Endothelial cell of umbilical vein (primary cell): ENCODE measurements at regions not wholly inside any gene's neighbourhood (a gene's known extent, or its start where the extent isn't known, plus 50 kb on each side); places are given as distances from the start of the nearest gene placed in this dataset.

Experiments used
- BruUV-seq: library from RNA; stranded (reverse); fragments of 400-500 nt; replicated peaks from 2 replicates; lab custom pipeline; 2021; lab: Mats Ljungman, UMichigan
- CTCF ChIA-PET: fragments of 300-600, 350-600 bp; sonication (Branson Sonifier 250); formaldehyde crosslinking; loops from one replicate; lab custom pipeline; 2021; ENCODE audit warnings: antibody characterized with exemption, inconsistent platforms; lab: Charles Lee
- POLR2A ChIA-PET: fragments of 300-600, 350-600 bp; sonication (Branson Sonifier 250); formaldehyde crosslinking; loops from one replicate; lab custom pipeline; 2021; ENCODE audit warnings: antibody characterized with exemption, inconsistent platforms; lab: Charles Lee
- DNase-seq: peaks from one replicate; pipeline ENCODE4 v3.0.0-alpha.2; 2011; ENCODE audit warnings: low read depth, low spot score
- FAIRE-seq: peaks from 2 replicates; lab custom pipeline; 2011; peaks lifted over from hg19 to GRCh38; lab: Jason Lieb, UNC
- H2AFZ ChIP-seq: 2 replicates; pipeline ENCODE4 v1.6.0; 2012; ENCODE audit warnings: low read depth, low read length, control low read depth, inconsistent platforms
- H3K27ac ChIP-seq: 2 replicates; pipeline ENCODE4 v1.5.1; 2011; ENCODE audit warnings: low read depth, mild to moderate bottlenecking, control low read depth, low read length, moderate library complexity; ENCODE audit not compliant: insufficient read depth
- H3K27me3 ChIP-seq, 2 experiments: 2 replicates each; pipeline versions ENCODE4 v1.6.0 to v1.6.1; 2011; ENCODE audit warnings: low read length in 2 of 2, mixed read lengths in 1 of 2; ENCODE audit not compliant: control insufficient read depth in 2 of 2, insufficient read depth in 2 of 2
- H3K36me3 ChIP-seq, 2 experiments: 2 replicates in 1 of 2; 3 replicates in 1 of 2; pipeline ENCODE4 v1.5.1; 2011; ENCODE audit warnings: low read length in 2 of 2, mild to moderate bottlenecking in 1 of 2, moderate library complexity in 1 of 2; ENCODE audit not compliant: control insufficient read depth in 2 of 2, insufficient read depth in 2 of 2; ENCODE audit errors: extremely low read depth in 1 of 2
- H3K4me1 ChIP-seq: 3 replicates; pipeline ENCODE4 v1.5.1; 2011; ENCODE audit warnings: mild to moderate bottlenecking, low read length; ENCODE audit not compliant: control insufficient read depth, insufficient read depth; ENCODE audit errors: extremely low read depth
- H3K4me2 ChIP-seq: 2 replicates; pipeline ENCODE4 v1.6.1; 2011; ENCODE audit warnings: low read length, control low read depth, mixed read lengths; ENCODE audit not compliant: insufficient read depth
- H3K4me3 ChIP-seq, 3 experiments: fragments of 200-600 bp in 1 of 3; sonication (generic), shearing (Covaris generic) in 1 of 3; replicated peaks in 1 of 3; 2 replicates each; pipeline ENCODE4 v1.5.1; 2011 to 2016; ENCODE audit warnings: control low read depth in 3 of 3, low read length in 3 of 3, mild to moderate bottlenecking in 2 of 3, inconsistent platforms in 1 of 3, low read depth in 1 of 3, moderate library complexity in 1 of 3; ENCODE audit not compliant: insufficient read depth in 1 of 3
- H3K79me2 ChIP-seq: 2 replicates; pipeline ENCODE4 v1.6.0; 2012; ENCODE audit warnings: low read length, inconsistent platforms; ENCODE audit not compliant: control insufficient read depth, insufficient read depth
- H3K9ac ChIP-seq: replicated peaks from 2 replicates; pipeline ENCODE3; 2011; ENCODE audit warnings: low read length, control low read depth; ENCODE audit not compliant: insufficient read depth; ENCODE audit errors: extremely low read depth
- H3K9me1 ChIP-seq: replicated peaks from 3 replicates; pipeline ENCODE4 v1.6.0; 2011; ENCODE audit warnings: mild to moderate bottlenecking, low read length; ENCODE audit not compliant: control insufficient read depth, insufficient read depth; ENCODE audit errors: extremely low read depth
- H3K9me3 ChIP-seq: replicated peaks from 2 replicates; pipeline ENCODE4 v1.5.1; 2012; ENCODE audit warnings: low read length, inconsistent platforms; ENCODE audit not compliant: control insufficient read depth, insufficient read depth
- H4K20me1 ChIP-seq: replicated peaks from 2 replicates; pipeline ENCODE3; 2011; ENCODE audit warnings: mild to moderate bottlenecking, low read length; ENCODE audit not compliant: control insufficient read depth, insufficient read depth; ENCODE audit errors: extremely low read depth
- EZH2 ChIP-seq: IDR thresholded peaks from 2 replicates; pipeline ENCODE4 v1.6.1; 2012; ENCODE audit warnings: borderline replicate concordance, low read depth, mild to moderate bottlenecking, moderate library complexity, low read length, inconsistent platforms; ENCODE audit not compliant: severe bottlenecking
- FOS ChIP-seq: IDR thresholded peaks from 2 replicates; pipeline ENCODE4 v1.6.1; 2011; ENCODE audit warnings: mild to moderate bottlenecking, low read length, moderate library complexity, borderline replicate concordance; ENCODE audit not compliant: insufficient read depth
- GATA2 ChIP-seq: IDR thresholded peaks from 2 replicates; pipeline ENCODE4 v1.7.0; 2011; ENCODE audit warnings: low read depth, mild to moderate bottlenecking, moderate library complexity, mixed read lengths, low read length; ENCODE audit not compliant: insufficient read length, insufficient read depth
- JUN ChIP-seq: IDR thresholded peaks from 2 replicates; pipeline ENCODE4 v1.6.1; 2011; ENCODE audit warnings: borderline replicate concordance, low read depth; ENCODE audit not compliant: insufficient read length, insufficient read depth
- MYC ChIP-seq: IDR thresholded peaks from one replicate; pipeline ENCODE4 v1.6.1; 2011; ENCODE audit warnings: mild to moderate bottlenecking, low read depth, low read length
- POLR2A ChIP-seq: IDR thresholded peaks from 2 replicates; pipeline ENCODE4 v1.6.1; 2012; ENCODE audit warnings: low read depth, mild to moderate bottlenecking, control low read depth, low read length
- POLR2AphosphoS5 ChIP-seq: IDR thresholded peaks from 2 replicates; pipeline ENCODE4 v1.6.1; 2012; ENCODE audit warnings: low read depth, mild to moderate bottlenecking, control low read depth, low read length, moderate library complexity; ENCODE audit not compliant: insufficient read depth
- dilution Hi-C: fragments of 300-500 bp; cut with MboI; formaldehyde crosslinking; loops from one replicate; pipeline ENCODE4 v1.15.0; 2019; ENCODE audit warnings: low sequenced_read_pairs; ENCODE audit not compliant: extremely low pct_ligation_motif_present
- intact Hi-C: fragments of 100-400 bp; cut with micrococcal nuclease; formaldehyde crosslinking; loops from one replicate; pipeline ENCODE4 v1.10.0; 2022
- TF ChIP-seq, protein P1 (sequence below): IDR thresholded peaks from 2 replicates; pipeline ENCODE4 v1.6.1; 2011; ENCODE audit not compliant: insufficient read depth, insufficient read length
- TF ChIP-seq, protein P2 (sequence below), 2 donors: IDR thresholded peaks; 1 replicate in 1 of 2; 2 replicates in 1 of 2; pipeline ENCODE4 v1.5.1; 2011; ENCODE audit warnings: low read length in 2 of 2, mild to moderate bottlenecking in 2 of 2, moderate library complexity in 2 of 2, control low read depth in 1 of 2, inconsistent platforms in 1 of 2, low read depth in 1 of 2; ENCODE audit not compliant: insufficient read depth in 1 of 2; ENCODE audit errors: extremely low read depth in 1 of 2

DNA sequence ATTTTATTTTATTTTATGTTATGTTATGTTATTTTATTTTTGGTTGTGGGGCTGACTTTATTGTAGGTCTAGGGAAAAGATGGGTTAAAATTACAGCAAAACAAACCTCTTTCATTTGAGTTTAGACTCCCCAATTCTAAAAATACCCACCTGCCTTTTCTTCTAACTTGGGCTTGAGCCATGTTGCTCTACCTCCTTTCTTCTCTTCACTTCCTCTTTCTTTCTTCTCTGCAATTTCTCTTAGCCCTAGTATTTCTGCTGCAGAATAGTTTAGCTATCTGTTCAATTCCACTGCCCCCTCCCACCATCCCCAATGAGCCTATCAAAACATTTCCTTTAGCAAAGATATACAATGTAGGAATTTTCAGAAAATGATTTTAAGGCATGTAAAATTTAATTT is 653.3 kb downstream of the ARAP2 start:
- Histone ChIP-seq H3K9me3 (no peaks in the 10 kb centered on the region), H3K27me3 (no peaks in the 10 kb centered on the region), H3K4me3 (no peak overlapping the region), H4K20me1 (no peaks in the 10 kb centered on the region), H3K36me3 (no peaks in the 10 kb centered on the region), H3K4me2 (no peak overlapping the region), H3K4me1 (no peaks in the 10 kb centered on the region), H3K9ac (no peak overlapping the region), H3K79me2 (no peaks in the 10 kb centered on the region), H3K27ac (no peak overlapping the region), H2AFZ (no peak overlapping the region), H3K9me1 (no peaks in the 10 kb centered on the region)
- ChIA-PET CTCF (no interaction called here), POLR2A (no interaction called here)
- BruUV-seq: no TSS peak
- no peak for DNase-seq
- TF ChIP-seq GATA2 (no peak), FOS (no peak), JUN (no peak), POLR2AphosphoS5 (no peak), MYC (no peak), POLR2A (no peak), EZH2 (no peak)
- TF ChIP-seq, protein P1, sequence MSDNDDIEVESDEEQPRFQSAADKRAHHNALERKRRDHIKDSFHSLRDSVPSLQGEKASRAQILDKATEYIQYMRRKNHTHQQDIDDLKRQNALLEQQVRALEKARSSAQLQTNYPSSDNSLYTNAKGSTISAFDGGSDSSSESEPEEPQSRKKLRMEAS: no peak
- TF ChIP-seq, protein P2, sequence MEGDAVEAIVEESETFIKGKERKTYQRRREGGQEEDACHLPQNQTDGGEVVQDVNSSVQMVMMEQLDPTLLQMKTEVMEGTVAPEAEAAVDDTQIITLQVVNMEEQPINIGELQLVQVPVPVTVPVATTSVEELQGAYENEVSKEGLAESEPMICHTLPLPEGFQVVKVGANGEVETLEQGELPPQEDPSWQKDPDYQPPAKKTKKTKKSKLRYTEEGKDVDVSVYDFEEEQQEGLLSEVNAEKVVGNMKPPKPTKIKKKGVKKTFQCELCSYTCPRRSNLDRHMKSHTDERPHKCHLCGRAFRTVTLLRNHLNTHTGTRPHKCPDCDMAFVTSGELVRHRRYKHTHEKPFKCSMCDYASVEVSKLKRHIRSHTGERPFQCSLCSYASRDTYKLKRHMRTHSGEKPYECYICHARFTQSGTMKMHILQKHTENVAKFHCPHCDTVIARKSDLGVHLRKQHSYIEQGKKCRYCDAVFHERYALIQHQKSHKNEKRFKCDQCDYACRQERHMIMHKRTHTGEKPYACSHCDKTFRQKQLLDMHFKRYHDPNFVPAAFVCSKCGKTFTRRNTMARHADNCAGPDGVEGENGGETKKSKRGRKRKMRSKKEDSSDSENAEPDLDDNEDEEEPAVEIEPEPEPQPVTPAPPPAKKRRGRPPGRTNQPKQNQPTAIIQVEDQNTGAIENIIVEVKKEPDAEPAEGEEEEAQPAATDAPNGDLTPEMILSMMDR (IDR thresholded peaks at IDR 0.05; ENCODE audit: extremely low read depth in 1 of 2, insufficient read depth in 1 of 2, low read depth in 1 of 2, low read length in 2 of 2): no peak
- dilution Hi-C loops (no loop called here), intact Hi-C loops (no loop called here)
- no peak for FAIRE-seq
